WTC11 (cell line): ENCODE measurements at regions not wholly inside any gene's neighbourhood (a gene's known extent, or its start where the extent isn't known, plus 50 kb on each side); places are given as distances from the start of the nearest gene placed in this dataset.

ENCODE experiments used
- ATAC-seq: fragments of 200-7000 bp; cut with Tn5 transposase; 2 replicates; pipeline ENCODE4 v1.10.0; 2021; ENCODE audit warnings: mild to moderate bottlenecking, moderate library complexity
- CTCF ChIA-PET: fragments of 300-600 bp; sonication (Branson Sonifier 250); formaldehyde crosslinking; loops from one replicate; lab custom pipeline; 2021; ENCODE audit warnings: antibody characterized with exemption; lab: Charles Lee
- POLR2A ChIA-PET: fragments of 350-600 bp; sonication (Branson Sonifier 250); formaldehyde crosslinking; loops from one replicate; lab custom pipeline; 2021; ENCODE audit warnings: antibody characterized with exemption; lab: Charles Lee
- DNase-seq: peaks from one replicate; pipeline ENCODE4 v3.0.0; 2021; ENCODE audit warnings: low spot score
- H3K27ac Mint-ChIP-seq: 2 replicates; pipeline ENCODE4 v1.8.0; 2021; ENCODE audit warnings: mixed read lengths
- H3K27me3 Mint-ChIP-seq: 2 replicates; pipeline ENCODE4 v1.8.0; 2021; ENCODE audit warnings: low read depth, mild to moderate bottlenecking, moderate library complexity, mixed read lengths
- H3K36me3 Mint-ChIP-seq: 2 replicates; pipeline ENCODE4 v1.8.0; 2021; ENCODE audit warnings: mixed read lengths
- H3K4me1 Mint-ChIP-seq: 2 replicates; pipeline ENCODE4 v1.8.0; 2022; ENCODE audit warnings: mixed read lengths
- H3K4me3 Mint-ChIP-seq: 2 replicates; pipeline ENCODE4 v1.8.0; 2021; ENCODE audit warnings: mild to moderate bottlenecking, moderate library complexity, mixed read lengths
- H3K9me3 Mint-ChIP-seq: 2 replicates; pipeline ENCODE4 v1.8.0; 2021; ENCODE audit warnings: mixed read lengths
- E2F1 ChIP-seq: sonication (generic); formaldehyde crosslinking; IDR thresholded peaks from 2 replicates; pipeline ENCODE4 v1.8.0; 2022; ENCODE audit warnings: mild to moderate bottlenecking, missing genetic modification reagents
- E2F5 ChIP-seq: sonication (generic); formaldehyde crosslinking; IDR thresholded peaks from 2 replicates; pipeline ENCODE4 v1.8.1; 2022; ENCODE audit warnings: mild to moderate bottlenecking, moderate library complexity, missing genetic modification reagents
- ETV6 ChIP-seq: sonication (generic); formaldehyde crosslinking; IDR thresholded peaks from 2 replicates; pipeline ENCODE4 v1.8.1; 2022; ENCODE audit warnings: mild to moderate bottlenecking, missing genetic modification reagents
- GRHL2 ChIP-seq: fragments of 250-450 bp; sonication (Bioruptor Pico); IDR thresholded peaks from 2 replicates; pipeline ENCODE4 v1.8.0; 2022; ENCODE audit warnings: mild to moderate bottlenecking, moderate library complexity; ENCODE audit not compliant: insufficient replicate concordance, severe bottlenecking
- GTF2I ChIP-seq: fragments of 250-450 bp; sonication (Bioruptor Pico); conservative IDR thresholded peaks from 2 replicates; pipeline ENCODE4 v1.4.0; 2021; ENCODE audit warnings: mild to moderate bottlenecking
- JUN ChIP-seq: sonication (generic); formaldehyde crosslinking; IDR thresholded peaks from 2 replicates; pipeline ENCODE4 v1.8.0; 2023; ENCODE audit warnings: mild to moderate bottlenecking, missing genetic modification reagents
- MXD4 ChIP-seq: fragments of 250-450 bp; sonication (Bioruptor Pico); IDR thresholded peaks from 2 replicates; pipeline ENCODE4 v1.8.0; 2021; ENCODE audit warnings: mild to moderate bottlenecking, moderate library complexity, borderline replicate concordance
- OVOL2 ChIP-seq: fragments of 250-450 bp; sonication (Bioruptor Pico); IDR thresholded peaks from 2 replicates; pipeline ENCODE4 v1.9.0; 2021; ENCODE audit warnings: mild to moderate bottlenecking, borderline replicate concordance
- PRRX2 ChIP-seq: fragments of 250-450 bp; sonication (Bioruptor Pico); IDR thresholded peaks from 2 replicates; pipeline ENCODE4 v1.8.0; 2021; ENCODE audit warnings: mild to moderate bottlenecking
- RELA ChIP-seq: sonication (generic); formaldehyde crosslinking; IDR thresholded peaks from 2 replicates; pipeline ENCODE4 v1.8.1; 2022; ENCODE audit warnings: missing genetic modification reagents, mild to moderate bottlenecking, borderline replicate concordance
- SMAD3 ChIP-seq: sonication (generic); formaldehyde crosslinking; IDR thresholded peaks from 2 replicates; pipeline ENCODE4 v1.8.0; 2022; ENCODE audit warnings: missing genetic modification reagents, mild to moderate bottlenecking, borderline replicate concordance
- SP1 ChIP-seq: sonication (generic); formaldehyde crosslinking; conservative IDR thresholded peaks from 2 replicates; pipeline ENCODE4 v1.8.1; 2022; ENCODE audit warnings: missing genetic modification reagents
- TCF7 ChIP-seq: sonication (generic); formaldehyde crosslinking; IDR thresholded peaks from 2 replicates; pipeline ENCODE4 v1.8.0; 2022; ENCODE audit warnings: mild to moderate bottlenecking, low read depth, missing genetic modification reagents, moderate library complexity
- ZBTB21 ChIP-seq: sonication (generic); formaldehyde crosslinking; IDR thresholded peaks from 2 replicates; pipeline ENCODE4 v1.8.1; 2023; ENCODE audit warnings: mild to moderate bottlenecking, missing genetic modification reagents, borderline replicate concordance
- ZNF138 ChIP-seq: sonication (generic); formaldehyde crosslinking; conservative IDR thresholded peaks from 2 replicates; pipeline ENCODE4 v1.8.1; 2022; ENCODE audit warnings: mild to moderate bottlenecking, moderate library complexity, missing genetic modification reagents
- ZNF219 ChIP-seq: sonication (generic); formaldehyde crosslinking; IDR thresholded peaks from 2 replicates; pipeline ENCODE4 v1.8.0; 2023; ENCODE audit warnings: missing genetic modification reagents, mild to moderate bottlenecking, borderline replicate concordance
- ZNF232 ChIP-seq: sonication (generic); formaldehyde crosslinking; IDR thresholded peaks from 2 replicates; pipeline ENCODE4 v1.8.0; 2022; ENCODE audit warnings: mild to moderate bottlenecking, missing genetic modification reagents
- TF ChIP-seq, protein P1 (sequence below): sonication (generic); formaldehyde crosslinking; IDR thresholded peaks from 2 replicates; pipeline ENCODE4 v1.8.1; 2023; ENCODE audit warnings: mild to moderate bottlenecking, moderate library complexity, missing genetic modification reagents
- TF ChIP-seq, protein P2 (sequence below): sonication (generic); formaldehyde crosslinking; IDR thresholded peaks from 2 replicates; pipeline ENCODE4 v1.8.1; 2023; ENCODE audit warnings: mild to moderate bottlenecking, missing genetic modification reagents, moderate library complexity
- TF ChIP-seq, protein P3 (sequence below): sonication (generic); formaldehyde crosslinking; IDR thresholded peaks from 2 replicates; pipeline ENCODE4 v1.8.1; 2022; ENCODE audit warnings: low read depth, mild to moderate bottlenecking, moderate library complexity, missing genetic modification reagents, borderline replicate concordance
- TF ChIP-seq, protein P4 (sequence below): fragments of 250-450 bp; sonication (Bioruptor Pico); IDR thresholded peaks from 2 replicates; pipeline ENCODE4 v1.8.0; 2021; ENCODE audit warnings: mild to moderate bottlenecking
- TF ChIP-seq, protein P5 (sequence below): fragments of 250-450 bp; sonication (Bioruptor Pico); IDR thresholded peaks from 2 replicates; pipeline ENCODE4 v1.9.0; 2021; ENCODE audit warnings: mild to moderate bottlenecking, borderline replicate concordance
- TF ChIP-seq, protein P6 (sequence below): fragments of 250-450 bp; sonication (Bioruptor Pico); IDR thresholded peaks from 2 replicates; pipeline ENCODE4 v1.9.0; 2021; ENCODE audit warnings: mild to moderate bottlenecking

- Mint-ChIP-seq H3K36me3 (no peaks in the 10 kb centered on the region), H3K4me1 (no peaks in the 10 kb centered on the region), H3K4me3 (no peak overlapping the region), H3K27me3 (no peaks in the 10 kb centered on the region), H3K27ac (no peak overlapping the region), H3K9me3 (peaks cover 11% of the 10 kb centered on the region)
- ATAC-seq (no peak), DNase-seq (no peak)
- CTCF ChIA-PET: no interaction called here
- POLR2A ChIA-PET: interaction anchor here (1.1 kb wide), 1 partner anchor 128 kb away, joined by 3 read pairs; no protein-coding TSS in a partner anchor
- no peak for TF ChIP-seq E2F1 (CRISPR knock-in tag)
- TF ChIP-seq PRRX2: no peak
- no peak for TF ChIP-seq ZBTB21 (CRISPR knock-in tag)
- TF ChIP-seq ZNF138 (CRISPR knock-in tag): no peak
- no peak for TF ChIP-seq OVOL2 (CRISPR knock-in tag)
- TF ChIP-seq, protein P1, sequence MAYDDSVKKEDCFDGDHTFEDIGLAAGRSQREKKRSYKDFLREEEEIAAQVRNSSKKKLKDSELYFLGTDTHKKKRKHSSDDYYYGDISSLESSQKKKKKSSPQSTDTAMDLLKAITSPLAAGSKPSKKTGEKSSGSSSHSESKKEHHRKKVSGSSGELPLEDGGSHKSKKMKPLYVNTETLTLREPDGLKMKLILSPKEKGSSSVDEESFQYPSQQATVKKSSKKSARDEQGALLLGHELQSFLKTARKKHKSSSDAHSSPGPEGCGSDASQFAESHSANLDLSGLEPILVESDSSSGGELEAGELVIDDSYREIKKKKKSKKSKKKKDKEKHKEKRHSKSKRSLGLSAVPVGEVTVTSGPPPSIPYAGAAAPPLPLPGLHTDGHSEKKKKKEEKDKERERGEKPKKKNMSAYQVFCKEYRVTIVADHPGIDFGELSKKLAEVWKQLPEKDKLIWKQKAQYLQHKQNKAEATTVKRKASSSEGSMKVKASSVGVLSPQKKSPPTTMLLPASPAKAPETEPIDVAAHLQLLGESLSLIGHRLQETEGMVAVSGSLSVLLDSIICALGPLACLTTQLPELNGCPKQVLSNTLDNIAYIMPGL (CRISPR knock-in tag): no peak
- no peak for TF ChIP-seq GTF2I (CRISPR knock-in tag)
Observed at GRCh38 chr17:69678206-69678605, 263.7 kb downstream of the MAP2K6 start.

- CTCF ChIA-PET: no interaction called here
- POLR2A ChIA-PET: no interaction called here
- no peak for DNase-seq
- Mint-ChIP-seq H3K27ac (no peak overlapping the region), H3K36me3 (no peaks in the 10 kb centered on the region), H3K9me3 (peaks cover 11% of the 10 kb centered on the region), H3K4me3 (no peak overlapping the region), H3K27me3 (no peaks in the 10 kb centered on the region; the same call in 1 of the 2 replicates), H3K4me1 (no peaks in the 10 kb centered on the region)
- no peak for ATAC-seq
- TF ChIP-seq GRHL2 (CRISPR knock-in tag): no peak
- TF ChIP-seq E2F5: no peak
- no peak for TF ChIP-seq ZNF219
- TF ChIP-seq, protein P2, sequence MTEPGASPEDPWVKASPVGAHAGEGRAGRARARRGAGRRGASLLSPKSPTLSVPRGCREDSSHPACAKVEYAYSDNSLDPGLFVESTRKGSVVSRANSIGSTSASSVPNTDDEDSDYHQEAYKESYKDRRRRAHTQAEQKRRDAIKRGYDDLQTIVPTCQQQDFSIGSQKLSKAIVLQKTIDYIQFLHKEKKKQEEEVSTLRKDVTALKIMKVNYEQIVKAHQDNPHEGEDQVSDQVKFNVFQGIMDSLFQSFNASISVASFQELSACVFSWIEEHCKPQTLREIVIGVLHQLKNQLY: no peak
- TF ChIP-seq, protein P3, sequence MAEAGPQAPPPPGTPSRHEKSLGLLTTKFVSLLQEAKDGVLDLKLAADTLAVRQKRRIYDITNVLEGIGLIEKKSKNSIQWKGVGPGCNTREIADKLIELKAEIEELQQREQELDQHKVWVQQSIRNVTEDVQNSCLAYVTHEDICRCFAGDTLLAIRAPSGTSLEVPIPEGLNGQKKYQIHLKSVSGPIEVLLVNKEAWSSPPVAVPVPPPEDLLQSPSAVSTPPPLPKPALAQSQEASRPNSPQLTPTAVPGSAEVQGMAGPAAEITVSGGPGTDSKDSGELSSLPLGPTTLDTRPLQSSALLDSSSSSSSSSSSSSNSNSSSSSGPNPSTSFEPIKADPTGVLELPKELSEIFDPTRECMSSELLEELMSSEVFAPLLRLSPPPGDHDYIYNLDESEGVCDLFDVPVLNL (CRISPR knock-in tag): no peak
- TF ChIP-seq SMAD3 (CRISPR knock-in tag): no peak
- TF ChIP-seq E2F1 (CRISPR knock-in tag): no peak
- no peak for TF ChIP-seq MXD4
- TF ChIP-seq ZNF232 (CRISPR knock-in tag): no peak
- no peak for TF ChIP-seq TCF7 (CRISPR knock-in tag)
- TF ChIP-seq, protein P4, sequence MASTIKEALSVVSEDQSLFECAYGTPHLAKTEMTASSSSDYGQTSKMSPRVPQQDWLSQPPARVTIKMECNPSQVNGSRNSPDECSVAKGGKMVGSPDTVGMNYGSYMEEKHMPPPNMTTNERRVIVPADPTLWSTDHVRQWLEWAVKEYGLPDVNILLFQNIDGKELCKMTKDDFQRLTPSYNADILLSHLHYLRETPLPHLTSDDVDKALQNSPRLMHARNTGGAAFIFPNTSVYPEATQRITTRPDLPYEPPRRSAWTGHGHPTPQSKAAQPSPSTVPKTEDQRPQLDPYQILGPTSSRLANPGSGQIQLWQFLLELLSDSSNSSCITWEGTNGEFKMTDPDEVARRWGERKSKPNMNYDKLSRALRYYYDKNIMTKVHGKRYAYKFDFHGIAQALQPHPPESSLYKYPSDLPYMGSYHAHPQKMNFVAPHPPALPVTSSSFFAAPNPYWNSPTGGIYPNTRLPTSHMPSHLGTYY: no peak
- no peak for TF ChIP-seq ETV6 (CRISPR knock-in tag)
- no peak for TF ChIP-seq SP1 (CRISPR knock-in tag)
- TF ChIP-seq JUN (CRISPR knock-in tag): no peak
- TF ChIP-seq, protein P5, sequence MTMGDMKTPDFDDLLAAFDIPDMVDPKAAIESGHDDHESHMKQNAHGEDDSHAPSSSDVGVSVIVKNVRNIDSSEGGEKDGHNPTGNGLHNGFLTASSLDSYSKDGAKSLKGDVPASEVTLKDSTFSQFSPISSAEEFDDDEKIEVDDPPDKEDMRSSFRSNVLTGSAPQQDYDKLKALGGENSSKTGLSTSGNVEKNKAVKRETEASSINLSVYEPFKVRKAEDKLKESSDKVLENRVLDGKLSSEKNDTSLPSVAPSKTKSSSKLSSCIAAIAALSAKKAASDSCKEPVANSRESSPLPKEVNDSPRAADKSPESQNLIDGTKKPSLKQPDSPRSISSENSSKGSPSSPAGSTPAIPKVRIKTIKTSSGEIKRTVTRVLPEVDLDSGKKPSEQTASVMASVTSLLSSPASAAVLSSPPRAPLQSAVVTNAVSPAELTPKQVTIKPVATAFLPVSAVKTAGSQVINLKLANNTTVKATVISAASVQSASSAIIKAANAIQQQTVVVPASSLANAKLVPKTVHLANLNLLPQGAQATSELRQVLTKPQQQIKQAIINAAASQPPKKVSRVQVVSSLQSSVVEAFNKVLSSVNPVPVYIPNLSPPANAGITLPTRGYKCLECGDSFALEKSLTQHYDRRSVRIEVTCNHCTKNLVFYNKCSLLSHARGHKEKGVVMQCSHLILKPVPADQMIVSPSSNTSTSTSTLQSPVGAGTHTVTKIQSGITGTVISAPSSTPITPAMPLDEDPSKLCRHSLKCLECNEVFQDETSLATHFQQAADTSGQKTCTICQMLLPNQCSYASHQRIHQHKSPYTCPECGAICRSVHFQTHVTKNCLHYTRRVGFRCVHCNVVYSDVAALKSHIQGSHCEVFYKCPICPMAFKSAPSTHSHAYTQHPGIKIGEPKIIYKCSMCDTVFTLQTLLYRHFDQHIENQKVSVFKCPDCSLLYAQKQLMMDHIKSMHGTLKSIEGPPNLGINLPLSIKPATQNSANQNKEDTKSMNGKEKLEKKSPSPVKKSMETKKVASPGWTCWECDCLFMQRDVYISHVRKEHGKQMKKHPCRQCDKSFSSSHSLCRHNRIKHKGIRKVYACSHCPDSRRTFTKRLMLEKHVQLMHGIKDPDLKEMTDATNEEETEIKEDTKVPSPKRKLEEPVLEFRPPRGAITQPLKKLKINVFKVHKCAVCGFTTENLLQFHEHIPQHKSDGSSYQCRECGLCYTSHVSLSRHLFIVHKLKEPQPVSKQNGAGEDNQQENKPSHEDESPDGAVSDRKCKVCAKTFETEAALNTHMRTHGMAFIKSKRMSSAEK (CRISPR knock-in tag): no peak
- no peak for TF ChIP-seq RELA (CRISPR knock-in tag)
- TF ChIP-seq, protein P6, sequence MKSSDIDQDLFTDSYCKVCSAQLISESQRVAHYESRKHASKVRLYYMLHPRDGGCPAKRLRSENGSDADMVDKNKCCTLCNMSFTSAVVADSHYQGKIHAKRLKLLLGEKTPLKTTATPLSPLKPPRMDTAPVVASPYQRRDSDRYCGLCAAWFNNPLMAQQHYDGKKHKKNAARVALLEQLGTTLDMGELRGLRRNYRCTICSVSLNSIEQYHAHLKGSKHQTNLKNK (CRISPR knock-in tag): no peak
Observed at GRCh38 chr17:69679829-69680228, 265.3 kb downstream of the MAP2K6 start.
